Breast epithelium (tissue), 3 donors: ENCODE measurements at regions not wholly inside any gene's neighbourhood (a gene's known extent, or its start where the extent isn't known, plus 50 kb on each side); places are given as distances from the start of the nearest gene placed in this dataset.

Experiments used
- CTCF ChIP-seq, 3 donors: fragments of 450-650 bp; IDR thresholded peaks; one replicate each; pipeline ENCODE4 v1.5.1; 2016 to 2017; ENCODE audit warnings: antibody characterized with exemption in 3 of 3, mild to moderate bottlenecking in 3 of 3, moderate library complexity in 3 of 3
- POLR2A ChIP-seq: fragments of 450-650 bp; IDR thresholded peaks from one replicate; pipeline ENCODE4 v1.6.1; 2016; ENCODE audit warnings: antibody characterized with exemption, mild to moderate bottlenecking, moderate library complexity

- no peak for TF ChIP-seq POLR2A
- TF ChIP-seq CTCF (IDR thresholded peaks at IDR 0.05) = no peak
These were observed 418.0 kb upstream of the SYT1 start for GRCh38 chr12:78446555-78446954.
